OCI-LY3 (cell line): ENCODE measurements at regions not wholly inside any gene's neighbourhood (a gene's known extent, or its start where the extent isn't known, plus 50 kb on each side); places are given as distances from the start of the nearest gene placed in this dataset.
"Not testable (repeated sequence)": the region's sequence is repeated elsewhere in the genome, so short reads cannot be mapped to it uniquely, and the experiment has no call there.

Experiments
- CTCF ChIP-seq: fragments of 200-600, 300-600 bp; sonication (generic); IDR thresholded peaks from 2 replicates; pipeline ENCODE4 v1.5.1; 2014; ENCODE audit warnings: antibody characterized with exemption, low read length, low read depth
- EZH2phosphoT487 ChIP-seq: fragments of 200-600 bp; shearing (Covaris generic); IDR thresholded peaks from 2 replicates; pipeline ENCODE4 v1.6.1; 2018; ENCODE audit warnings: antibody characterized with exemption, mixed run types, low read depth

- TF ChIP-seq CTCF, EZH2phosphoT487: not testable (repeated sequence)
Measured at GRCh38 chr17:45621087-45621486, 130.6 kb upstream of the PLEKHM1 start.
